Astrocyte of the spinal cord (primary cell): ENCODE measurements at regions not wholly inside any gene's neighbourhood (a gene's known extent, or its start where the extent isn't known, plus 50 kb on each side); places are given as distances from the start of the nearest gene placed in this dataset.

Experiments used
- DNase-seq: peaks from one replicate; pipeline ENCODE4 v3.0.0; 2011; ENCODE audit warnings: low read depth, low spot score
- H3K4me3 ChIP-seq: 2 replicates; pipeline ENCODE4 v1.5.1; 2011; ENCODE audit warnings: low read depth, mild to moderate bottlenecking, low read length, moderate library complexity
- in situ Hi-C: cut with HindIII; loops from 2 replicates; pipeline ENCODE4 v1.10.0; 2017; ENCODE audit warnings: low sequenced_read_pairs
- TF ChIP-seq, protein P1 (sequence below): IDR thresholded peaks from 2 replicates; pipeline ENCODE4 v1.5.1; 2012; ENCODE audit warnings: low read depth, mild to moderate bottlenecking, low read length, inconsistent platforms

DNA sequence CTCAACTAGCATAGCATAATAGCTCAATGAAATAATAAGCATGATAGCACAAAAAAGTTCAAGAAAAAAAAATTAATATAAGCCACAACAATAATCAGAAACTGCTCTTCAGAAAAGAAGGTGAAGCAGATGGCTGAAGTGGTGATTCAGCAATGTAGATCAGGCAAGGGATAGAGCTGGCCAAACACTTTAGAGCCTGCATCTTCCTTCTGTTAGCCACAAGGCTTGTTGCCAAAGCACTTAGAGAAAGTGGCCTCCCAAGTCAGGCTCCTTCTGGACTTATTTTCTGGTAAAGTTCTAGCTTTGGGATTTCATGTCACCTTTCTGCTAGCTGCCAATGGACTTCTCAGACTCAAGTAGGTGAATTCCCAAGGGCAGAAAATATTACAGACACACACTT is 60.3 kb upstream of the C1orf87 start:
- in situ Hi-C loops, result no loop called here
- TF ChIP-seq, protein P1, sequence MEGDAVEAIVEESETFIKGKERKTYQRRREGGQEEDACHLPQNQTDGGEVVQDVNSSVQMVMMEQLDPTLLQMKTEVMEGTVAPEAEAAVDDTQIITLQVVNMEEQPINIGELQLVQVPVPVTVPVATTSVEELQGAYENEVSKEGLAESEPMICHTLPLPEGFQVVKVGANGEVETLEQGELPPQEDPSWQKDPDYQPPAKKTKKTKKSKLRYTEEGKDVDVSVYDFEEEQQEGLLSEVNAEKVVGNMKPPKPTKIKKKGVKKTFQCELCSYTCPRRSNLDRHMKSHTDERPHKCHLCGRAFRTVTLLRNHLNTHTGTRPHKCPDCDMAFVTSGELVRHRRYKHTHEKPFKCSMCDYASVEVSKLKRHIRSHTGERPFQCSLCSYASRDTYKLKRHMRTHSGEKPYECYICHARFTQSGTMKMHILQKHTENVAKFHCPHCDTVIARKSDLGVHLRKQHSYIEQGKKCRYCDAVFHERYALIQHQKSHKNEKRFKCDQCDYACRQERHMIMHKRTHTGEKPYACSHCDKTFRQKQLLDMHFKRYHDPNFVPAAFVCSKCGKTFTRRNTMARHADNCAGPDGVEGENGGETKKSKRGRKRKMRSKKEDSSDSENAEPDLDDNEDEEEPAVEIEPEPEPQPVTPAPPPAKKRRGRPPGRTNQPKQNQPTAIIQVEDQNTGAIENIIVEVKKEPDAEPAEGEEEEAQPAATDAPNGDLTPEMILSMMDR, result no peak

DNA sequence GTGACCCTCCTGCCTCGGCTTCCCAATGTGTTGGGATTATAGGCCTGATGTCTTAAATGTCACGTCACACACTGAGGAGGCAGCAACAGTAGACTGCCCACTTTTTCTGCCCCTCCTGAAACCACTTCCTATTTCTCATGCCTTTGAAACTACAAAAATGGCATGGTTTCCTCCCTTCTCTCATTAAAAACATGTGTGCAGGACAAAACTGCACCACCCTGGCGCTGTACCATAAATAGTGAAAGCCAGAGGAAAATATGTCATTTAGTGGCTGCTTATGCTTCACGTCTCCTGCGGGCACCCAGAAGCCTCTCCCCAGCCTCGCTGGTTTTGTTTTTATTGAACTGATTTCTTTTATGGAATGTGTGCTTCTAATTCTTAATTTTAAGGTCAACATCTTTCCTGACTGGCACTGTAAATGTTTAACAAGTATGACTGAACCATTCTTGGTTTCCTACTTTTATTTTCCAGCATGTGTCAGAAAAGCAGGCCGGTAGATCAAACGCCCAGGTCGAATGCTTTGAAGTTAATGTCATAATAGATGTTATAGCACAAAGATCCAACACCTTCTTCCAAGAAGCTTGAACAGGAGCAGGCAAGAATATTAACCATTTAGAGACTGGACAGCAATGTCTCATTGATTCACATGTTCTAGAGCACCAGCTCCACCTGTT is 59.6 kb upstream of the C1orf87 start:
- no peak overlapping the region for H3K4me3 ChIP-seq
- in situ Hi-C loops, result no loop called here
- TF ChIP-seq, protein P1, result no peak
- peak; percentile 93 for DNase-seq

More for the DNA sequence above, 60.3 kb upstream of the C1orf87 start:
- DNase-seq, result peak; percentile 86
- H3K4me3 ChIP-seq, result no peak overlapping the region

DNA sequence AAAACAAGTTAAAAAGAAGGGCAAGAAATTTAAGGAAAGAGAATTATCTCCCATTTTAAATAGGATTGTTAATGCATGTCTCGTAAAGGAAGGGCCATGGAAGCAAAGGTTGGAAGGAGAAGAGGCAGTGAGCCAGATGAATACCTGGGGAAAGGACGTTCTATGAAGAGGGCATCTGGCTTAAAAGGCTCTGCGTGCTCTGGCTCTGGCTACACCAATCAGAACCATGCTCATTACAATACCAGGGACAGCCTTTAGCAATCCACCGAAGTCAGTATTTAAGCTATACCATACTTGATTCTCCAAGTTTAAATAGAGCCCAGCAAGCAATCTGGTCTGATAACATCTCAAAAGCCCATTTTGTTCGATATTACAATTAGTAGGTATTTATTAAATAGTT is 58.5 kb upstream of the C1orf87 start:
- DNase-seq, result no peak
- no peak overlapping the region for H3K4me3 ChIP-seq
- TF ChIP-seq, protein P1, result no peak
- in situ Hi-C loops, result no loop called here

DNA sequence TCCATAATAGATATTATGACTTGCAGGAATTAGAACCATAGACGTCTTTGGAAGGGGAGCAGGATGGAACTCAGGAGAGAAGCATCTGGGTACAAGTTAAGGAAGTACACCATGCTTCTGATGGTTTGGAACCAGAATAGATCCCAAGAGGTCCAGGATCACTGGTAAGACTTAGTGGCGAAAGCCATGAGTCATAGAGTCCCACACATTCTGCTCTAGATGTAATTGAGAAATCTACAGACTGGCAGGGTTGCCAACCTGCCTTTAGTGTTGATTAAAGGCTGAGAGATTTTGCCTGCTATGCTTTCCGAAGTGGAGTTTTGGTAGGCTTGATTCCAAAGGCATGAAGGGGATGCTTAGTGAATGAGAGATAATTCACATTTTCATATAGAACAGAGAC is 57.1 kb upstream of the C1orf87 start:
- in situ Hi-C loops, result no loop called here
- no peak for DNase-seq
- H3K4me3 ChIP-seq, result no peak overlapping the region
- TF ChIP-seq, protein P1, result no peak

DNA sequence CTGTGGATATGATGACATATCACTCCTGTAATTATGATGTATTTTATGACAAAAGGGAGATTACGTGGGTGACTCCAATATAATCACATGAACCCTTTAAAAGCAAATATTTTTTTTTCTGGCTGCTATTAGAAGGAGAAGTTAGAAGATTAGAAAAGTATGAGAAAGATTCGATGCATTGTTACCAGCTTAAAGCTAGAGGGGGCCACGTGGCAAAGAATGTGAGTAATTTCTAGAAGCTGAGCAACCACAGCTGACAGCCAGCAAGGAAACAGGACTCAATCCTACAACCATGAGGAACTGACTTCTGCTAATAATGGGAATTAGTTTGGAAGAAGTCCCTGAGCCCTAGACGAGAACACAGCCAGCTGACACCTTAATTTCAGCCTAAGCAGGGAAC is 56.3 kb upstream of the C1orf87 start:
- TF ChIP-seq, protein P1, result peak; percentile 12
- no peak overlapping the region for H3K4me3 ChIP-seq
- no peak for DNase-seq
- in situ Hi-C loops, result no loop called here

DNA sequence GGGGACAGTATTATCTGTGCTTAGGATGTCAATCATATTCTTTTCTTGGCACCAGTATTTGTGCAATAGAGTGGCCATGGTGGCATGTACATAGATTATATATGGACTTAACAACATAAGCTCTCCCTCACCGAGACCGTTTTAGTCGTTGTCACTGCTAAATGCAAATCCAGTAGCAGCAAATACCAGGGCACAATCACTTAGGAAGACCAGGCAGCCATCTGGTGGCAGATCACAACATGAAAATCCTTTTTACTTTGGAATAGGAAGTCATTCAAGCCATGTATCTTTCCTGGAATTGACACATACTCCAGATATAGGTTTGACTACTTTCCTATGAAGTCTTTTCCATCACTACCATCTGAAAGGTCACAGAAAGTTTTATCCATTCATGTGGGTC is 53.2 kb upstream of the C1orf87 start:
- TF ChIP-seq, protein P1, result no peak
- DNase-seq, result no peak
- in situ Hi-C loops, result no loop called here
- H3K4me3 ChIP-seq, result no peak overlapping the region
